Cardiac muscle cell (in vitro differentiated cells and primary cell): ENCODE measurements at regions not wholly inside any gene's neighbourhood (a gene's known extent, or its start where the extent isn't known, plus 50 kb on each side); places are given as distances from the start of the nearest gene placed in this dataset.

ENCODE experiments used
- DNase-seq, 2 donors: peaks; one replicate each; pipeline versions ENCODE4 v3.0.0 to v3.0.0-alpha.2; 2010 to 2017; ENCODE audit warnings: low read depth in 1 of 2, low spot score in 1 of 2
- H3K27ac ChIP-seq: fragments of 200-600 bp; sonication (generic); 2 replicates; pipeline ENCODE4 v1.5.1; 2016
- H3K27me3 ChIP-seq: fragments of 200-600 bp; sonication (generic); 2 replicates; pipeline ENCODE4 v1.6.0; 2016; ENCODE audit warnings: control low read depth
- H3K36me3 ChIP-seq: fragments of 200-600 bp; sonication (generic); 2 replicates; pipeline ENCODE4 v1.5.1; 2016; ENCODE audit warnings: control low read depth
- H3K4me1 ChIP-seq: fragments of 200-600 bp; sonication (generic); 2 replicates; pipeline ENCODE4 v1.8.1; 2017; ENCODE audit warnings: low read depth, mild to moderate bottlenecking, mixed run types
- H3K4me3 ChIP-seq: fragments of 200-600 bp; sonication (generic); 2 replicates; pipeline ENCODE4 v1.5.1; 2016; ENCODE audit warnings: mild to moderate bottlenecking
- H3K9me3 ChIP-seq: fragments of 200-600 bp; sonication (generic); 2 replicates; pipeline ENCODE4 v1.5.1; 2017; ENCODE audit warnings: low read depth, mild to moderate bottlenecking, control low read depth
- TF ChIP-seq, protein P1 (sequence below): IDR thresholded peaks from 2 replicates; pipeline ENCODE4 v1.5.1; 2012; ENCODE audit warnings: low read depth, mild to moderate bottlenecking, low read length

DNA sequence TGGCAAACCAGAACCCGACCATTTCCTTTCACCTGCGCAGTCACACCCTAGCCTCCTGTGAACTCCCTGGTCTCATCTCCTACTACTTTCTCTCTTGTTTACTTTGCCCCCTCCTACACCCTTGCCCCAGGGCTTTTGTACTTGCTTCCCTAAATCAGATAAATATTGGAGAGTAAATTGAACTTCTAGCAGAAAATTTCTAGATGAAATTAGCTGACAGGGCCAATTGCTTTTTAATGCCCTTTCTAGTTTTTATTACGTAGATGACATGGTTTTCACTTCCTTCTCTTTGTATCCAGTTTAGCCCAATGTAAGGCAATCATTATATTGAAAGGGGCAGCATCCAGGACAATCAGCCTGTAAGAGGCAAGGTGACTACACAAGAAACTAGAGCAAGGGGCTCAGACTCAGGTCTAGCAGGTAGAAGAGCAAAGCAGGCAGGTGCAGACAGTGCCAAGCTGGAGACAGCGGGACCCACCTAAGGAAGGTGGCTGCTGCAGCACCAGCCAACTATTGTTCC is 56.2 kb upstream of the TOPAZ1 start:
- TF ChIP-seq, protein P1, sequence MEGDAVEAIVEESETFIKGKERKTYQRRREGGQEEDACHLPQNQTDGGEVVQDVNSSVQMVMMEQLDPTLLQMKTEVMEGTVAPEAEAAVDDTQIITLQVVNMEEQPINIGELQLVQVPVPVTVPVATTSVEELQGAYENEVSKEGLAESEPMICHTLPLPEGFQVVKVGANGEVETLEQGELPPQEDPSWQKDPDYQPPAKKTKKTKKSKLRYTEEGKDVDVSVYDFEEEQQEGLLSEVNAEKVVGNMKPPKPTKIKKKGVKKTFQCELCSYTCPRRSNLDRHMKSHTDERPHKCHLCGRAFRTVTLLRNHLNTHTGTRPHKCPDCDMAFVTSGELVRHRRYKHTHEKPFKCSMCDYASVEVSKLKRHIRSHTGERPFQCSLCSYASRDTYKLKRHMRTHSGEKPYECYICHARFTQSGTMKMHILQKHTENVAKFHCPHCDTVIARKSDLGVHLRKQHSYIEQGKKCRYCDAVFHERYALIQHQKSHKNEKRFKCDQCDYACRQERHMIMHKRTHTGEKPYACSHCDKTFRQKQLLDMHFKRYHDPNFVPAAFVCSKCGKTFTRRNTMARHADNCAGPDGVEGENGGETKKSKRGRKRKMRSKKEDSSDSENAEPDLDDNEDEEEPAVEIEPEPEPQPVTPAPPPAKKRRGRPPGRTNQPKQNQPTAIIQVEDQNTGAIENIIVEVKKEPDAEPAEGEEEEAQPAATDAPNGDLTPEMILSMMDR: no peak
- no peak overlapping the region for H3K4me3 ChIP-seq
- H3K36me3 ChIP-seq: no peaks in the 10 kb centered on the region
- H3K27ac ChIP-seq: no peak overlapping the region
- DNase-seq: no peak
- H3K4me1 ChIP-seq: no peaks in the 10 kb centered on the region
- no peaks in the 10 kb centered on the region for H3K9me3 ChIP-seq
- H3K27me3 ChIP-seq: peaks cover 43% of the 10 kb centered on the region

DNA sequence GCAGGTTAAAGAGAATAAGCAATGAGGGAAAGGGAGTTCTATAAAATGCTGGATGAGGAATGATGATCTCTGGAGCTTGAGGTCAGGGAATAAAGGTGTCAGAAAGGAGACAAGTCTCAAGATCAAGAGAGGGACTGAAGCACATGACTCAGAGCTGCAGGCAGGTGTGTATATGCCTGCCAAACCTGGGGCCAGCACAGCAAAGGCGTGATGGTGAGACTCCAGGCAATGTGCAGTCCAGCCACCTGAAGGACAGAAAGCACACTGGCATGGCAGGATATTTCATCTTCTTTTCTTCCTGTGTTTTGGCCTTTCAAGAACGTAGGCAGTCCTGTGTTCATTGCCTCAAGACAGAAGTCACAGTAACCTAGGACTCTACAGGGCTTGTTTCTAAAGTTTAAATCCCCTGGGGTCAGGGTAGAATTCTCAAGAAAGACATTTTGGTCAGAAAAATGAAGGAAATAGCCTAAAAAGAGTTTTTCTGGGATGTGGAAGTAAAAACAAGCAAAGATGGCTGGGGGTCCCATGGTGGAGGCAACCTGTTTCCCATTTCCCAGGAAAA is 55.5 kb upstream of the TOPAZ1 start:
- Histone ChIP-seq H3K9me3 (no peaks in the 10 kb centered on the region), H3K27ac (no peak overlapping the region), H3K4me3 (no peak overlapping the region), H3K27me3 (peaks cover 43% of the 10 kb centered on the region), H3K4me1 (no peaks in the 10 kb centered on the region), H3K36me3 (no peaks in the 10 kb centered on the region)
- DNase-seq: no peak
- TF ChIP-seq, protein P1: no peak

DNA sequence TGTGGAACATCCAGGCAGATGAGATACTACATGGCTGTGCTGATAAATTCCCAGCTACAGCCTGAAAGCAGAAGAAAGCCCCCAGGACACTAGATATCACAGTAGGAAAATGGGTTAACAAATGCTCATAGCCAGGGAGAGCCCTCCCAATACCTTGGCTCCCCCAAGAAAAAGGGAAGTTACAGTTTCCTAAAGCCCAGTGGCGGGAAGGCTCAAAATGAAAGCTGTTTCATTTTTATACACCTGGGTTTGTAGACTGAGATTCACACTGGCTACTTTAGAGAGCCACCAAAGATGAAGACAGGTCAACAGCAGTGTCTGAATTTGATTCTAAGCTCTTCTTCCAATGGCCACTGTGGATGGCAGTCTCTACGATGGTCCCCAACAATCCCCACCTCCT is 55.0 kb upstream of the TOPAZ1 start:
- Histone ChIP-seq H3K4me1 (no peaks in the 10 kb centered on the region), H3K4me3 (no peak overlapping the region), H3K9me3 (no peaks in the 10 kb centered on the region), H3K27ac (no peak overlapping the region), H3K27me3 (peaks cover 39% of the 10 kb centered on the region), H3K36me3 (no peaks in the 10 kb centered on the region)
- TF ChIP-seq, protein P1: no peak
- no peak for DNase-seq
